HG02884 (cell line): ENCODE measurements at regions not wholly inside any gene's neighbourhood (a gene's known extent, or its start where the extent isn't known, plus 50 kb on each side); places are given as distances from the start of the nearest gene placed in this dataset.
"Not testable (repeated sequence)": the region's sequence is repeated elsewhere in the genome, so short reads cannot be mapped to it uniquely, and the experiment has no call there.

ENCODE experiments used
- ATAC-seq: cut with Tn5 transposase; IDR thresholded peaks from one replicate; pipeline ENCODE4 v1.9.1; 2021; ENCODE audit warnings: mild to moderate bottlenecking, moderate library complexity; ENCODE audit not compliant: unreplicated experiment

GRCh38 chr7:82499546-82499945, 56.0 kb upstream of the CACNA2D1 start:
- not testable (repeated sequence) for ATAC-seq

- ATAC-seq = no peak
These were observed 50.8 kb upstream of the CACNA2D1 start for GRCh38 chr7:82494420-82494819.
